Esophagus muscularis mucosa (tissue), 3 donors: ENCODE measurements at regions not wholly inside any gene's neighbourhood (a gene's known extent, or its start where the extent isn't known, plus 50 kb on each side); places are given as distances from the start of the nearest gene placed in this dataset.

Source experiments
- CTCF ChIP-seq, 3 experiments: fragments of 200-600 bp in 2 of 3; fragments of 450-650 bp in 1 of 3; sonication (generic) in 2 of 3; IDR thresholded peaks; one replicate each; pipeline ENCODE4 v1.5.1; 2017 to 2019; ENCODE audit warnings: antibody characterized with exemption in 3 of 3, mild to moderate bottlenecking in 2 of 3, moderate library complexity in 1 of 3
- POLR2AphosphoS5 ChIP-seq, 2 donors: sonication (generic); formaldehyde crosslinking; IDR thresholded peaks; one replicate each; pipeline ENCODE4 v1.6.1; 2017; ENCODE audit warnings: antibody characterized with exemption in 2 of 2

GRCh38 chr19:30884146-30884812 is 465.0 kb downstream of the TSHZ3 start:
- TF ChIP-seq POLR2AphosphoS5 (IDR thresholded peaks at IDR 0.05) = no peak
- no peak for TF ChIP-seq CTCF (IDR thresholded peaks at IDR 0.05)
